ENCODE measurements at regions not wholly inside any gene's neighbourhood (a gene's known extent, or its start where the extent isn't known, plus 50 kb on each side); places are given as distances from the start of the nearest gene placed in this dataset.

GRCh38 chr4:19047279-19047880 lies 1025.8 kb upstream of the LCORL start:
- no peak for DNase-seq (ENCODE audit: low spot score)
- TF ChIP-seq CTCF (conservative IDR thresholded peaks at IDR 0.05; ENCODE audit: low read depth) = no peak
- CTCF ChIA-PET = no interaction called here
- H3K27ac ChIP-seq = no peak overlapping the region
- POLR2A ChIA-PET (ENCODE audit: low non-redundant PET) = no interaction called here

GRCh38 chr4:19039816-19040215 lies 1018.3 kb upstream of the LCORL start:
- no peak for DNase-seq (ENCODE audit: low spot score)
- no peak for TF ChIP-seq CTCF (conservative IDR thresholded peaks at IDR 0.05; ENCODE audit: low read depth)
- ChIA-PET CTCF (no interaction called here), POLR2A (ENCODE audit: low non-redundant PET) (no interaction called here)
- H3K27ac ChIP-seq = no peak overlapping the region

GRCh38 chr4:19038231-19038630 lies 1016.7 kb upstream of the LCORL start:
- no peak for DNase-seq (ENCODE audit: low spot score)
- TF ChIP-seq CTCF (conservative IDR thresholded peaks at IDR 0.05; ENCODE audit: low read depth) = no peak
- no peak overlapping the region for H3K27ac ChIP-seq
- ChIA-PET CTCF (no interaction called here), POLR2A (ENCODE audit: low non-redundant PET) (no interaction called here)

- no peak for DNase-seq (ENCODE audit: low spot score)
- POLR2A ChIA-PET (ENCODE audit: low non-redundant PET) = no interaction called here
- H3K27ac ChIP-seq = no peak overlapping the region
- CTCF ChIA-PET = no interaction called here
- no peak for TF ChIP-seq CTCF (conservative IDR thresholded peaks at IDR 0.05; ENCODE audit: low read depth)
These were observed 1012.5 kb upstream of the LCORL start for GRCh38 chr4:19033816-19034733.

- ChIA-PET CTCF (no interaction called here), POLR2A (ENCODE audit: low non-redundant PET) (no interaction called here)
- no peak for DNase-seq (ENCODE audit: low spot score)
- H3K27ac ChIP-seq = no peak overlapping the region
- no peak for TF ChIP-seq CTCF (conservative IDR thresholded peaks at IDR 0.05; ENCODE audit: low read depth)
These were observed 1009.0 kb upstream of the LCORL start for GRCh38 chr4:19030536-19030935.

GRCh38 chr4:19030048-19030447 lies 1008.5 kb upstream of the LCORL start:
- no peak for DNase-seq (ENCODE audit: low spot score)
- no peak overlapping the region for H3K27ac ChIP-seq
- ChIA-PET CTCF (no interaction called here), POLR2A (ENCODE audit: low non-redundant PET) (no interaction called here)
- TF ChIP-seq CTCF (conservative IDR thresholded peaks at IDR 0.05; ENCODE audit: low read depth) = no peak
